Amniotic stem cell (primary cell): ENCODE measurements at regions not wholly inside any gene's neighbourhood (a gene's known extent, or its start where the extent isn't known, plus 50 kb on each side); places are given as distances from the start of the nearest gene placed in this dataset.

Source experiments
- DNase-seq: peaks from one replicate; lab custom pipeline; 2025; lab: John Stamatoyannopoulos, UW

GRCh38 chr13:90675129-90675528, 672.4 kb upstream of the MIR17HG start:
- no peak for DNase-seq

- DNase-seq: no peak
These were observed 666.7 kb upstream of the MIR17HG start for GRCh38 chr13:90680826-90681225.

- DNase-seq: no peak
These were observed 663.8 kb upstream of the MIR17HG start for GRCh38 chr13:90683711-90684131.

- no peak for DNase-seq
These were observed 661.0 kb upstream of the MIR17HG start for GRCh38 chr13:90686442-90686841.

GRCh38 chr13:90689111-90689510, 658.4 kb upstream of the MIR17HG start:
- DNase-seq: no peak

- DNase-seq: no peak
These were observed 656.9 kb upstream of the MIR17HG start for GRCh38 chr13:90690458-90691080.

- DNase-seq: no peak
These were observed 651.2 kb upstream of the MIR17HG start for GRCh38 chr13:90696254-90696653.

- DNase-seq: no peak
These were observed 650.8 kb upstream of the MIR17HG start for GRCh38 chr13:90696656-90697055.

GRCh38 chr13:90700340-90700739, 647.1 kb upstream of the MIR17HG start:
- no peak for DNase-seq

- DNase-seq: no peak
These were observed 646.2 kb upstream of the MIR17HG start for GRCh38 chr13:90701264-90701663.

GRCh38 chr13:90702050-90702449, 645.4 kb upstream of the MIR17HG start:
- DNase-seq: no peak

- no peak for DNase-seq
These were observed 640.9 kb upstream of the MIR17HG start for GRCh38 chr13:90706631-90707030.

GRCh38 chr13:90708128-90708527, 639.4 kb upstream of the MIR17HG start:
- DNase-seq: no peak

GRCh38 chr13:90709319-90709718, 638.2 kb upstream of the MIR17HG start:
- DNase-seq: no peak

- no peak for DNase-seq
These were observed 637.2 kb upstream of the MIR17HG start for GRCh38 chr13:90710164-90710759.

GRCh38 chr13:90713441-90714133, 633.9 kb upstream of the MIR17HG start:
- DNase-seq: no peak

- DNase-seq: no peak
These were observed 632.0 kb upstream of the MIR17HG start for GRCh38 chr13:90715485-90715884.

- no peak for DNase-seq
These were observed 630.0 kb upstream of the MIR17HG start for GRCh38 chr13:90717451-90717936.

- no peak for DNase-seq
These were observed 628.0 kb upstream of the MIR17HG start for GRCh38 chr13:90719461-90719860.

- DNase-seq: no peak
These were observed 625.5 kb upstream of the MIR17HG start for GRCh38 chr13:90721937-90722336.

- DNase-seq: no peak
These were observed 624.1 kb upstream of the MIR17HG start for GRCh38 chr13:90723381-90723780.

- DNase-seq: no peak
These were observed 621.1 kb upstream of the MIR17HG start for GRCh38 chr13:90726375-90726774.

GRCh38 chr13:90732049-90732448, 615.4 kb upstream of the MIR17HG start:
- no peak for DNase-seq
